H1 (cell line): ENCODE measurements at regions not wholly inside any gene's neighbourhood (a gene's known extent, or its start where the extent isn't known, plus 50 kb on each side); places are given as distances from the start of the nearest gene placed in this dataset.

Experiments
- CTCF ChIA-PET: fragments of 300-600 bp; sonication (Branson Sonifier 250); formaldehyde crosslinking; loops from one replicate; lab custom pipeline; 2021; ENCODE audit not compliant: partially characterized antibody; lab: Charles Lee
- POLR2A ChIA-PET: fragments of 300-600 bp; sonication (Branson Sonifier 250); formaldehyde crosslinking; loops from one replicate; lab custom pipeline; 2021; ENCODE audit warnings: inconsistent platforms; ENCODE audit not compliant: partially characterized antibody; lab: Charles Lee
- DNase-seq, 2 experiments: peaks; one replicate each; pipeline versions ENCODE4 v3.0.0 to v3.0.0-alpha.2; 2010 to 2022; ENCODE audit warnings: low spot score in 2 of 2, low read depth in 1 of 2, mixed read lengths in 1 of 2
- FAIRE-seq: peaks from 2 replicates; lab custom pipeline; 2011; peaks lifted over from hg19 to GRCh38; lab: Jason Lieb, UNC
- H2AFZ ChIP-seq: 2 replicates; pipeline ENCODE4 v1.8.1; 2012; ENCODE audit warnings: low read length, inconsistent platforms
- H2AK5ac ChIP-seq: 2 replicates; pipeline ENCODE4 v1.6.1; 2013; ENCODE audit warnings: low read depth, low read length
- H2BK120ac ChIP-seq: replicated peaks from 2 replicates; pipeline ENCODE3; 2013; ENCODE audit warnings: low read depth, low read length, inconsistent platforms
- H2BK12ac ChIP-seq: 2 replicates; pipeline ENCODE4 v1.6.1; 2013; ENCODE audit warnings: low read depth, low read length
- H2BK15ac ChIP-seq: 2 replicates; pipeline ENCODE4 v1.6.1; 2013; ENCODE audit warnings: low read length
- H2BK20ac ChIP-seq: 2 replicates; pipeline ENCODE4 v1.6.1; 2013; ENCODE audit warnings: low read length
- H2BK5ac ChIP-seq: 2 replicates; pipeline ENCODE4 v1.6.1; 2013; ENCODE audit warnings: low read depth, low read length
- H3K14ac ChIP-seq: 2 replicates; pipeline ENCODE4 v1.6.1; 2013; ENCODE audit warnings: inconsistent platforms; ENCODE audit not compliant: insufficient read length
- H3K18ac ChIP-seq: 2 replicates; pipeline ENCODE4 v1.6.1; 2013; ENCODE audit warnings: low read length; ENCODE audit errors: extremely low read depth
- H3K23ac ChIP-seq: 2 replicates; pipeline ENCODE4 v1.6.1; 2013; ENCODE audit warnings: inconsistent platforms; ENCODE audit not compliant: insufficient read length
- H3K23me2 ChIP-seq: 2 replicates; pipeline ENCODE4 v1.6.1; 2013; ENCODE audit warnings: low read depth, low read length
- H3K27ac ChIP-seq: 2 replicates; pipeline ENCODE4 v1.6.1; 2011; ENCODE audit warnings: low read depth, low read length, inconsistent platforms
- H3K27me3 ChIP-seq, 4 experiments: replicated peaks in 1 of 4; 1 replicate in 1 of 4; 2 replicates in 3 of 4; pipeline versions ENCODE4 v1.6.1 to v1.8.1; 2011 to 2013; ENCODE audit warnings: low read length in 3 of 4, mild to moderate bottlenecking in 3 of 4, inconsistent platforms in 2 of 4, mixed read lengths in 2 of 4, moderate library complexity in 1 of 4; ENCODE audit not compliant: control insufficient read depth in 3 of 4, insufficient read depth in 3 of 4; ENCODE audit errors: extremely low read depth in 1 of 4
- H3K36me3 ChIP-seq, 4 experiments: 2 replicates each; pipeline versions ENCODE4 v1.6.1 to v1.8.1; 2011 to 2013; ENCODE audit warnings: mild to moderate bottlenecking in 4 of 4, low read length in 3 of 4, moderate library complexity in 2 of 4, control low read depth in 1 of 4, inconsistent platforms in 1 of 4; ENCODE audit not compliant: insufficient read depth in 4 of 4, control insufficient read depth in 2 of 4
- H3K4ac ChIP-seq: replicated peaks from 2 replicates; pipeline ENCODE3; 2013; ENCODE audit warnings: low read length, low read depth, mixed read lengths, inconsistent platforms; ENCODE audit not compliant: insufficient read length
- H3K4me1 ChIP-seq, 4 experiments: replicated peaks in 1 of 4; 1 replicate in 1 of 4; 2 replicates in 3 of 4; pipeline versions ENCODE4 v1.6.1 to v1.8.1; 2011 to 2013; ENCODE audit warnings: low read length in 3 of 4, inconsistent platforms in 2 of 4, mixed read lengths in 1 of 4; ENCODE audit not compliant: insufficient read depth in 4 of 4, control insufficient read depth in 3 of 4
- H3K4me2 ChIP-seq, 2 experiments: 2 replicates each; pipeline versions ENCODE4 v1.6.1 to v1.8.1; 2011 to 2013; ENCODE audit warnings: low read depth in 2 of 2, low read length in 2 of 2, control low read depth in 1 of 2, inconsistent platforms in 1 of 2, mild to moderate bottlenecking in 1 of 2; ENCODE audit not compliant: insufficient read depth in 1 of 2
- H3K4me3 ChIP-seq, 4 experiments: fragments of 200-600, 300-600 bp in 1 of 4; sonication (generic), shearing (Covaris generic), sonication (Bioruptor Twin) in 1 of 4; 2 replicates each; pipeline versions ENCODE4 v1.5.1 to v1.8.1; 2011 to 2016; ENCODE audit warnings: low read length in 4 of 4, low read depth in 3 of 4, control low read depth in 2 of 4, inconsistent platforms in 2 of 4, mild to moderate bottlenecking in 2 of 4, mixed read lengths in 1 of 4, moderate library complexity in 1 of 4; ENCODE audit not compliant: insufficient read depth in 2 of 4; ENCODE audit errors: extremely low read depth in 1 of 4
- H3K56ac ChIP-seq: replicated peaks from 2 replicates; pipeline ENCODE3; 2013; ENCODE audit warnings: low read depth, mild to moderate bottlenecking, mixed read lengths, low read length, inconsistent platforms; ENCODE audit not compliant: insufficient read length
- H3K79me1 ChIP-seq: 2 replicates; pipeline ENCODE4 v1.6.1; 2013; ENCODE audit warnings: low read depth, low read length, control low read depth
- H3K79me2 ChIP-seq, 2 experiments: 2 replicates each; pipeline versions ENCODE4 v1.6.1 to v1.8.1; 2012 to 2013; ENCODE audit warnings: low read length in 2 of 2, mild to moderate bottlenecking in 2 of 2, inconsistent platforms in 1 of 2; ENCODE audit not compliant: insufficient read depth in 2 of 2, control insufficient read depth in 1 of 2
- H3K9ac ChIP-seq, 4 experiments: replicated peaks in 1 of 4; 1 replicate in 1 of 4; 2 replicates in 3 of 4; pipeline versions ENCODE4 v1.6.1 to v1.8.1; 2011 to 2013; ENCODE audit warnings: low read depth in 3 of 4, low read length in 3 of 4, control low read depth in 2 of 4, mild to moderate bottlenecking in 2 of 4, moderate library complexity in 2 of 4, inconsistent platforms in 1 of 4; ENCODE audit errors: extremely low read depth in 1 of 4
- H3K9me3 ChIP-seq, 2 experiments: 2 replicates each; pipeline versions ENCODE4 v1.6.1 to v1.8.1; 2012 to 2013; ENCODE audit warnings: mild to moderate bottlenecking in 2 of 2, moderate library complexity in 2 of 2, control low read depth in 1 of 2, inconsistent platforms in 1 of 2, low read depth in 1 of 2, low read length in 1 of 2, mixed read lengths in 1 of 2; ENCODE audit not compliant: insufficient read depth in 2 of 2
- H4K20me1 ChIP-seq, 2 experiments: replicated peaks in 1 of 2; 2 replicates each; pipeline versions ENCODE3 to v1.8.1; 2011 to 2013; ENCODE audit warnings: inconsistent platforms in 2 of 2, low read length in 2 of 2, mild to moderate bottlenecking in 1 of 2; ENCODE audit not compliant: insufficient read depth in 2 of 2, control insufficient read depth in 1 of 2
- H4K5ac ChIP-seq: 2 replicates; pipeline ENCODE4 v1.6.1; 2013; ENCODE audit warnings: low read length, low read depth, mixed read lengths, inconsistent platforms; ENCODE audit not compliant: insufficient read length
- H4K8ac ChIP-seq: 2 replicates; pipeline ENCODE4 v1.8.0; 2013; ENCODE audit warnings: mild to moderate bottlenecking, moderate library complexity, low read length, inconsistent platforms; ENCODE audit not compliant: insufficient read depth; ENCODE audit errors: extremely low read depth
- H4K91ac ChIP-seq: replicated peaks from 2 replicates; pipeline ENCODE3; 2013; ENCODE audit warnings: low read length, mixed read lengths, inconsistent platforms; ENCODE audit not compliant: insufficient read length
- ASH2L ChIP-seq: fragments of 200-600, 300-600 bp; sonication (generic); IDR thresholded peaks from one replicate; pipeline ENCODE4 v1.7.1; 2017; ENCODE audit warnings: low read length
- EGR1 ChIP-seq: IDR thresholded peaks from 2 replicates; pipeline ENCODE4 v1.6.1; 2011; ENCODE audit warnings: low read depth, low read length, borderline replicate concordance
- MAFK ChIP-seq: IDR thresholded peaks from 2 replicates; pipeline ENCODE4 v1.6.1; 2012; ENCODE audit warnings: low read depth, mild to moderate bottlenecking, improper control_type of control experiment, low read length
- RBBP5 ChIP-seq: IDR thresholded peaks from 2 replicates; pipeline ENCODE4 v1.7.1; 2012; ENCODE audit warnings: low read depth, mild to moderate bottlenecking, inconsistent platforms, low read length, moderate library complexity, borderline replicate concordance
- RFX5 ChIP-seq: IDR thresholded peaks from 2 replicates; pipeline ENCODE4 v1.6.1; 2011; ENCODE audit warnings: low read depth, low read length, improper control_type of control experiment, borderline replicate concordance
- TAF7 ChIP-seq: optimal IDR thresholded peaks from 2 replicates; pipeline ENCODE3; 2011; ENCODE audit warnings: low read depth, mild to moderate bottlenecking, inconsistent platforms, low read length, moderate library complexity, borderline replicate concordance
- TCF12 ChIP-seq: IDR thresholded peaks from 2 replicates; pipeline ENCODE4 v1.6.1; 2011; ENCODE audit warnings: low read depth, mild to moderate bottlenecking, low read length
- ZNF274 ChIP-seq: IDR thresholded peaks from 2 replicates; pipeline ENCODE4 v1.7.0; 2012; ENCODE audit warnings: low read length, borderline replicate concordance; ENCODE audit errors: extremely low read depth
- WGBS, 2 experiments: shearing (Covaris generic) in 1 of 2; methylation state at CpG; one replicate each; pipeline versions ENCODE4 v1.1.6 to v1.1.7; 2013 to 2015; ENCODE audit warnings: low lambda C conversion rate in 2 of 2, mixed read lengths in 2 of 2, inconsistent platforms in 1 of 2, low coverage in 1 of 2, missing lambda C conversion rate in 1 of 2; ENCODE audit not compliant: insufficient replicate concordance in 2 of 2, insufficient coverage in 1 of 2, insufficient read length in 1 of 2; ENCODE audit errors: extremely low coverage in 1 of 2, missing lambda C conversion rate in 1 of 2; 5-methylcytosine and 5-hydroxymethylcytosine counted together

DNA sequence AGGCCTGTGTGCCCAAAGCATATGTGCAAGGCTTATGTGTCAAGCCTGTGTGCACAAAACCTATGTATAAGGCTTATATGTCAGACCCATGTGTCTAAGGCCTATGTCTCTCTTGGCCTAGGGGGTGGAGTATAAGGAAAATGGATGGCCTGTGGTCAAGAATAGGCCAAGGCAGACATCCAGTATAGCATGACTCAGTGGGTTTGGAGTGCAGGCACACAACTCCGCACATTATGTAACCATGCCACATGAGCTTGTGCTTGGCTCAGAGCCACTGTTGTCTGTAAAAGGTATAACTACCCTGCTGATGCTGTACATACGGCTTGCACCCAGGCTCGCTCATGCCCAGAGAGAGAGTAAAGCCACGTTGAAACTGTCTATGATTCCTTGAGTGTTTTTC, 626.4 kb upstream of the NUDT12 start:
- no peak overlapping the region for H2BK5ac ChIP-seq
- FAIRE-seq, result no peak
- no peak overlapping the region for H3K18ac ChIP-seq
- H3K4me3 ChIP-seq, result no peak overlapping the region
- H4K5ac ChIP-seq, result no peak overlapping the region
- no peaks in the 10 kb centered on the region for H3K27me3 ChIP-seq
- no peaks in the 10 kb centered on the region for H3K36me3 ChIP-seq
- H3K9me3 ChIP-seq, result peaks cover 26 to 33% of the 10 kb centered on the region in 2 experiments
- CTCF ChIA-PET, result interaction anchor here (1.0 kb wide), 1 partner anchor 10 kb away, joined by 4 read pairs; no protein-coding TSS in a partner anchor
- no peak overlapping the region for H3K4me2 ChIP-seq
- H3K79me2 ChIP-seq, result no peaks in the 10 kb centered on the region
- no peak overlapping the region for H3K23ac ChIP-seq
- H3K27ac ChIP-seq, result no peak overlapping the region
- H3K56ac ChIP-seq, result no peak overlapping the region
- H2BK15ac ChIP-seq, result no peak overlapping the region
- DNase-seq, result no peak
- H3K9ac ChIP-seq, result no peak overlapping the region
- H2BK20ac ChIP-seq, result no peak overlapping the region
- H2BK120ac ChIP-seq, result no peak overlapping the region
- H2AFZ ChIP-seq, result no peak overlapping the region
- H4K8ac ChIP-seq, result no peak overlapping the region
- H3K4me1 ChIP-seq, result no peaks in the 10 kb centered on the region
- no peak overlapping the region for H2AK5ac ChIP-seq
- no peak overlapping the region for H2BK12ac ChIP-seq
- POLR2A ChIA-PET, result no interaction called here
- no peaks in the 10 kb centered on the region for H3K23me2 ChIP-seq
- H3K14ac ChIP-seq, result no peak overlapping the region
- no peak overlapping the region for H3K4ac ChIP-seq
- no peaks in the 10 kb centered on the region for H3K79me1 ChIP-seq
- no peak overlapping the region for H4K91ac ChIP-seq
- WGBS, 2 experiments, result 91% methylated on average over 4 of the region's 4 CpGs; no CpG with 5 or more reads in 1 of the 2 experiments
- no peaks in the 10 kb centered on the region for H4K20me1 ChIP-seq
- TF ChIP-seq MAFK (no peak), TCF12 (no peak), EGR1 (no peak), TAF7 (no peak), RBBP5 (no peak), ASH2L (no peak), RFX5 (no peak), ZNF274 (no peak)
